Epithelial cell of proximal tubule (primary cell): ENCODE measurements at regions not wholly inside any gene's neighbourhood (a gene's known extent, or its start where the extent isn't known, plus 50 kb on each side); places are given as distances from the start of the nearest gene placed in this dataset.
"Not testable (repeated sequence)": the region's sequence is repeated elsewhere in the genome, so short reads cannot be mapped to it uniquely, and the experiment has no call there.

Experiments used
- DNase-seq: peaks from one replicate; pipeline ENCODE4 v3.0.0-alpha.2; 2011; ENCODE audit warnings: low read depth
- H3K4me3 ChIP-seq: 2 replicates; pipeline ENCODE4 v1.5.1; 2011; ENCODE audit warnings: low read depth, mild to moderate bottlenecking, low read length
- TF ChIP-seq, protein P1 (sequence below): conservative IDR thresholded peaks from 2 replicates; pipeline ENCODE4 v1.5.1; 2012; ENCODE audit warnings: low read depth, mild to moderate bottlenecking, low read length

DNA sequence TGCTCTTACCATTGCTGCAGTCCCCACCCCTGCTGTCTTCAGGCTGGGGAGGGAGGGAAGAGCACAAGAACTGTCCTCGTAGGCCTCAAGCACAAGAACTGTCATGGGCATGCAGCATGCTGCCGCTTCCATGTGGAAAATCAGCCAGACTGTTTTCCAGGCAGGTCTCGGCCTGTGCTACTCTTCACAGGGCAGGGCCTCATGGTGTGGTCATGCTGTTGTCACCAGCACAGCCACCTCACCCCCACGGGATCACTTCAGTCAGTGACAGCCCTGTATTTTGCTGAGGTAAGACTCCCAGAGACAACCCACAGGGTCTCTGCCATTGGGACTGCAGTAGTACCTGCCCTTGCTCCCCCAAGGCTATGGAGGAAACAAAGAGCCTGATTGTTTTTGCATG, 205.3 kb downstream of the NAP1L3 start:
- DNase-seq = no peak

DNA sequence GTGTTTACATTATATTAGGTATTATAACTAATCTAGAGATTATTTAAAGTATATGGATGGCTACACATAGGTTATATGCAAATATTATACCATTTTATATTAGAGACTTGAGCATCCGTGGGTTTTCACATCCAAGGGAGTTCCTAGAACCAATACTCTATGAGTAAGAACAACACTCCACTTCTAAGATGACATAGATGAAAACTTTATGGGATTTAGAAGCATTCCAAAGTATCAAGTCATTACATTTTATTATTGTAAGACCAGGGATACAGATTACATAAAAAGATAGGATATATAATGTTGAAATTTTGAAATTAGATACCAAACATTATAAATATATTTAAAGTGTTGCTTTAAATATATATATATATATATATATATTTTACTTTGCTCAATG, 207.0 kb downstream of the NAP1L3 start:
- DNase-seq = no peak
- TF ChIP-seq, protein P1, sequence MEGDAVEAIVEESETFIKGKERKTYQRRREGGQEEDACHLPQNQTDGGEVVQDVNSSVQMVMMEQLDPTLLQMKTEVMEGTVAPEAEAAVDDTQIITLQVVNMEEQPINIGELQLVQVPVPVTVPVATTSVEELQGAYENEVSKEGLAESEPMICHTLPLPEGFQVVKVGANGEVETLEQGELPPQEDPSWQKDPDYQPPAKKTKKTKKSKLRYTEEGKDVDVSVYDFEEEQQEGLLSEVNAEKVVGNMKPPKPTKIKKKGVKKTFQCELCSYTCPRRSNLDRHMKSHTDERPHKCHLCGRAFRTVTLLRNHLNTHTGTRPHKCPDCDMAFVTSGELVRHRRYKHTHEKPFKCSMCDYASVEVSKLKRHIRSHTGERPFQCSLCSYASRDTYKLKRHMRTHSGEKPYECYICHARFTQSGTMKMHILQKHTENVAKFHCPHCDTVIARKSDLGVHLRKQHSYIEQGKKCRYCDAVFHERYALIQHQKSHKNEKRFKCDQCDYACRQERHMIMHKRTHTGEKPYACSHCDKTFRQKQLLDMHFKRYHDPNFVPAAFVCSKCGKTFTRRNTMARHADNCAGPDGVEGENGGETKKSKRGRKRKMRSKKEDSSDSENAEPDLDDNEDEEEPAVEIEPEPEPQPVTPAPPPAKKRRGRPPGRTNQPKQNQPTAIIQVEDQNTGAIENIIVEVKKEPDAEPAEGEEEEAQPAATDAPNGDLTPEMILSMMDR = no peak
- no peak overlapping the region for H3K4me3 ChIP-seq

More for the DNA sequence above, 205.3 kb downstream of the NAP1L3 start:
- H3K4me3 ChIP-seq = no peak overlapping the region
- TF ChIP-seq, protein P1 = no peak

DNA sequence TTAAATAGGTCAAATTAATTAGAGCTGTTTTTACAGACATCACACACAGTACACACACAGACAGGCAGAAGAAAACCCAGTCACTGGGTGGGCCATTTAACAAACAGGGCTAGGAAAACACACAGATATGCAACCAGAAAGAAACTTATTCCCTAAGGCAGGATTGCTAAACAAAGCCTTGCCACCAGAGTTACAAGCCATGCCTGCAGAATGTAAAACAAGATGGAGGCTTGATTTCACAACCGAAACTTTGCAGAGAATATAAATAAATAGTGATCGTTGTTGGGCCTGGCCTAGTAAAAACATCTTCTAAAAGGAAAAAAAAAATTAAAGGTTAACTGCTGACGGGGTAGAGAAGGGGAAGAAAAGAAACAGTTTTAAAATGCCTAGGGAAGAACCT, 212.3 kb downstream of the NAP1L3 start:
- H3K4me3 ChIP-seq = no peak overlapping the region
- no peak for DNase-seq
- TF ChIP-seq, protein P1 = no peak

DNA sequence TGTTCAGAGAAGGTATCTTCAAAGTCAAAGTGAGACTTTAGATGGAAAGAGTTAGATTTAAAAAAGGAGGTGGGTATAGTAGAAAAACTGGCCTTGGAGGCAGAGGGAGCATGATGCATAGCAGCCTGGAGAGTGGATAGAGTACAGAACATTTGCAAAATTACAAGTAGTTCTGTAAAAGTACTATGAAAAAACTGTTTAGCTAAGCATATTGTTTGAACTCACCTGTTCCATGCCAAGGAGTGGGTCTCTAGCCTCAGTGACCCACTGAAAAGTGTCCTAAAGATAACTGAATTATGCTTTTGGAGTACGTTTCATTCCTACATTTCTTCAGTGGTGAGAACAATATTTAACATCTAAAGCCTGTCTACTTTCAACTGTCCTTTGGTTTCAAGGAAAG, 218.9 kb downstream of the NAP1L3 start:
- no peak for DNase-seq
- TF ChIP-seq, protein P1 = no peak
- H3K4me3 ChIP-seq = no peak overlapping the region

DNA sequence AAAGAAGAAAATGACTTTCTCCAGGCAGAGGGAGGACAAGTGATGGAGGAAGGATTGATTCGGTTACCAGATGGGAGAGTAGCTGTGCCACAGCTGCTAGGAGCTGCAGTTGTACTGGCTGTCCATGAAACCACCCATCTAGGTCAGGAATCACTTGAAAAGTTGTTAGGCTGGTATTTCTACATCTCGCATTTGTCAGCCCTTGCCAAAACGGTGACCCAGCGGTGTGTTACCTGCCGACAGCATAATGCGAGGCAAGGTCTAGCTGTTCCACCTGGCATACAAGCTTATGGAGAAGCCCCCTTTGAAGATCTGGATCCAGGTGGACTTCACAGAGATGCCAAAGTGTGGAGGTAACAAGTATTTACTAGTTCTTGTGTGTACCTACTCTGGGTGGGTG, 238.7 kb downstream of the NAP1L3 start:
- DNase-seq, H3K4me3 ChIP-seq: not testable (repeated sequence)

DNA sequence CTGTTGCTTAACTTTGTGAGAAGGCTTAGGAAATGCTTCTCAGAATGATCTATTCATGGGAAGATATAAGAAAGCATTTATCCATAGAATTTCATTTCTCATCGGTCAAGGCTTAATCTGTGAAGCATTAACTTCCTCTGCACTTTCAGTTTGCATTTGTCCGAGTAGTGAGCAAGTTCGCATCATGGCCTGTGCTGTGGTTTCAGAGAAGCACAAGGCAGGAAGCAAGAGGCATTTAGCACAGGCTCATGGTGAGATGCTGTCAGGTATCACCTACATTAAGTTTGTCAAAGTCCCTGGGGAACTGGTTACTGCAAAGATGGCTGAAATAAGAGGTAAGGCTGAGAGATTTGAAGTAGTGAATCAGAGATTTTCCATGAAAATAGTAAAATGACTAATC, 244.9 kb downstream of the NAP1L3 start:
- TF ChIP-seq, protein P1 = no peak
- H3K4me3 ChIP-seq = no peak overlapping the region
- no peak for DNase-seq

DNA sequence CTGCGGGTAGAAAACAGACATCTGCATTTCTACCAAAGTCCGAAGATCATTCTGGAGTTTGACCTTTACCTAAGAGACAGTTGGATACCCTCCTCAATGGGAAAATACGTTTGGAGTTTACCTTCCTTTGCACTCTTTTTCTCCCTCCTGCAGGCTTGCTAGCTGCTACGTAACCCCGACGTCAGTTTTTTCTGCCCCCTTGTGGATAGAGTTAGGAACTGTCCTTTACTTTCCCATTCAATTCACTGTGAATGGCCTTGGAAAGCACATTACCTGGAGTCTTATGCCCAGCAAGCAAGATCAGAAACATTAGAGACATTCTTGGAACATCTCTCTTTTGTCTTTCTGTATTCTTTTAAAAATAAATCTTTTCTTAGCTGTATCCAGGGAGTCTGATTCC, 250.7 kb downstream of the NAP1L3 start:
- DNase-seq = no peak
- no peak overlapping the region for H3K4me3 ChIP-seq
- TF ChIP-seq, protein P1 = peak; percentile 34
